ENCODE measurements at regions not wholly inside any gene's neighbourhood (a gene's known extent, or its start where the extent isn't known, plus 50 kb on each side); places are given as distances from the start of the nearest gene placed in this dataset.
"Not testable (repeated sequence)": the region's sequence is repeated elsewhere in the genome, so short reads cannot be mapped to it uniquely, and the experiment has no call there.

GRCh38 chr9:90449213-90449925 is 193.3 kb downstream of the DIRAS2 start:
- DNase-seq = no peak

- no peak for DNase-seq
Observed at GRCh38 chr9:90451804-90452203, 190.8 kb downstream of the DIRAS2 start.

- DNase-seq = no peak
Observed at GRCh38 chr9:90455316-90455715, 187.3 kb downstream of the DIRAS2 start.

GRCh38 chr9:90457386-90458190 is 185.0 kb downstream of the DIRAS2 start:
- no peak for DNase-seq

- no peak for DNase-seq
Observed at GRCh38 chr9:90458485-90458884, 184.1 kb downstream of the DIRAS2 start.

GRCh38 chr9:90459321-90459720 is 183.3 kb downstream of the DIRAS2 start:
- DNase-seq = no peak

- no peak for DNase-seq
Observed at GRCh38 chr9:90460220-90460619, 182.4 kb downstream of the DIRAS2 start.

- DNase-seq = no peak
Observed at GRCh38 chr9:90464978-90465377, 177.6 kb downstream of the DIRAS2 start.

GRCh38 chr9:90466441-90466840 is 176.2 kb downstream of the DIRAS2 start:
- DNase-seq = no peak

- DNase-seq = no peak
Observed at GRCh38 chr9:90469435-90469834, 173.2 kb downstream of the DIRAS2 start.

GRCh38 chr9:90469865-90470387 is 172.7 kb downstream of the DIRAS2 start:
- DNase-seq = no peak

- DNase-seq = no peak
Observed at GRCh38 chr9:90476058-90476457, 166.6 kb downstream of the DIRAS2 start.

GRCh38 chr9:90477535-90477934 is 165.1 kb downstream of the DIRAS2 start:
- no peak for DNase-seq

GRCh38 chr9:90478821-90479220 is 163.8 kb downstream of the DIRAS2 start:
- DNase-seq = no peak

GRCh38 chr9:90485028-90485427 is 157.6 kb downstream of the DIRAS2 start:
- no peak for DNase-seq

- no peak for DNase-seq
Observed at GRCh38 chr9:90489066-90489465, 153.6 kb downstream of the DIRAS2 start.

- DNase-seq = no peak
Observed at GRCh38 chr9:90499761-90500160, 142.9 kb downstream of the DIRAS2 start.

GRCh38 chr9:90502134-90502533 is 140.5 kb downstream of the DIRAS2 start:
- DNase-seq = no peak

GRCh38 chr9:90504486-90504885 is 138.1 kb downstream of the DIRAS2 start:
- no peak for DNase-seq

- DNase-seq = no peak
Observed at GRCh38 chr9:90505695-90506094, 136.9 kb downstream of the DIRAS2 start.

GRCh38 chr9:90506402-90506801 is 136.2 kb downstream of the DIRAS2 start:
- not testable (repeated sequence) for DNase-seq

GRCh38 chr9:90507621-90508020 is 135.0 kb downstream of the DIRAS2 start:
- DNase-seq = no peak

- no peak for DNase-seq
Observed at GRCh38 chr9:90508940-90509339, 133.7 kb downstream of the DIRAS2 start.

GRCh38 chr9:90511711-90512110 is 130.9 kb downstream of the DIRAS2 start:
- no peak for DNase-seq

All from activated CD4-positive, alpha-beta T cell treated with anti-CD3 and anti-CD28 coated beads, Interleukin-2, amount 50 U/mL, for 48 hours (primary cell).